ENCODE measurements at regions not wholly inside any gene's neighbourhood (a gene's known extent, or its start where the extent isn't known, plus 50 kb on each side); places are given as distances from the start of the nearest gene placed in this dataset.

- TF ChIP-seq ZNF317 (CRISPR knock-in tag; IDR thresholded peaks at IDR 0.05; ENCODE audit: borderline replicate concordance, low read depth) (no peak), CTCF (IDR thresholded peaks at IDR 0.05) (no peak), ZNF138 (CRISPR knock-in tag; conservative IDR thresholded peaks at IDR 0.05) (no peak), NR2C2 (CRISPR knock-in tag; IDR thresholded peaks at IDR 0.05) (no peak), FOXK1 (CRISPR knock-in tag; IDR thresholded peaks at IDR 0.05) (no peak)
Observed at GRCh38 chr17:43337684-43338428, 60.9 kb upstream of the ARL4D start.
